ENCODE measurements at regions not wholly inside any gene's neighbourhood (a gene's known extent, or its start where the extent isn't known, plus 50 kb on each side); places are given as distances from the start of the nearest gene placed in this dataset.
A peak's percentile ranks its signal among the peaks of the same experiment; 100 is the strongest.

DNA sequence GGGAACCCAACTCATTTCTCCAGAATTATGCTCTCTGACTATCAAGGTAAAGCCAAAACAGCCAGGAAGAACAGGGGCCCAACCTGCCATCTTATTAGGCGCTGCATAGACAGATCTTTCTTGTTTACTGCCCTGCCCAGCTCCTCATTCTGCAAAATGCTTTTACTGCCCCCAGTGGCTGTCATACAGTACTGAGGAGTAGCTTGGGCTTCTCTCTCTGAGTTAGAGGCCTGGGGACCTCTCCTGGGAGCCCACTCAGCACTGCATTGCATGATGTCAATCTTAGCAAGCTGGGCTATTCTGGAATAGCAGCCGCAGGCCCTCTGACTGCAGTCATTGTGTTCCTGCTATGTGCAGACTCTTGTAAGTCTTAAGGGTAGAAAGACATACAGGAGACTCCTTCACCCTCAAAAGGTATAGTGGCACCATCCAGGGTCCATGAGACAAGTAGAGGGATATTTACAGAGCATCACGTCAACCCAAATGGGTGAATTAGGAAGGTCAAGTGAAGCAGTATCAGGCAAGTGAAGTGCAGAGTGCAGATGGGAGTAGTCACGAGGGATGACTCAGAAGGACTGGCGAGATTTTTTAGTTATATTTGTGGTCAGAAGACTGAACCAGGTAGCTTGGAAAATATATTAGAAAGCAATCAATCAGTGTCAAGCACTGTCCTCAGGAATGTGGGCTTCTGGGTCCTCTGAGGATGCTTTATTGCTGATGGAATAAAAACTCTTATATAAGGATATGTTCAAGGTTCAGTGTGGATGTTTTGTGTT, 294.1 kb upstream of the SFRP2 start:
- Histone ChIP-seq H3K4me3 (ENCODE audit: low read length) (no peak overlapping the region), H3K27ac (ENCODE audit: low read depth, low read length) (no peak overlapping the region), H3K4me1 (ENCODE audit: control insufficient read depth, insufficient read depth, low read length) (no peaks in the 10 kb centered on the region), H3K27me3 (ENCODE audit: control insufficient read depth, insufficient read depth, low read length, poor library complexity, severe bottlenecking) (no peaks in the 10 kb centered on the region), H3K9ac (ENCODE audit: extremely low read depth, low read length, poor library complexity, severe bottlenecking) (no peak overlapping the region), H3K9me3 (ENCODE audit: control insufficient read depth, low read length) (no peaks in the 10 kb centered on the region), H3K36me3 (ENCODE audit: control insufficient read depth, insufficient read depth, low read length) (no peaks in the 10 kb centered on the region)
- peaks cover 4% of the 10 kb centered on the region for H3K4me1 Mint-ChIP-seq
- H3K27me3 Mint-ChIP-seq (ENCODE audit: insufficient read depth) = no peaks in the 10 kb centered on the region
- TF ChIP-seq, protein P1, sequence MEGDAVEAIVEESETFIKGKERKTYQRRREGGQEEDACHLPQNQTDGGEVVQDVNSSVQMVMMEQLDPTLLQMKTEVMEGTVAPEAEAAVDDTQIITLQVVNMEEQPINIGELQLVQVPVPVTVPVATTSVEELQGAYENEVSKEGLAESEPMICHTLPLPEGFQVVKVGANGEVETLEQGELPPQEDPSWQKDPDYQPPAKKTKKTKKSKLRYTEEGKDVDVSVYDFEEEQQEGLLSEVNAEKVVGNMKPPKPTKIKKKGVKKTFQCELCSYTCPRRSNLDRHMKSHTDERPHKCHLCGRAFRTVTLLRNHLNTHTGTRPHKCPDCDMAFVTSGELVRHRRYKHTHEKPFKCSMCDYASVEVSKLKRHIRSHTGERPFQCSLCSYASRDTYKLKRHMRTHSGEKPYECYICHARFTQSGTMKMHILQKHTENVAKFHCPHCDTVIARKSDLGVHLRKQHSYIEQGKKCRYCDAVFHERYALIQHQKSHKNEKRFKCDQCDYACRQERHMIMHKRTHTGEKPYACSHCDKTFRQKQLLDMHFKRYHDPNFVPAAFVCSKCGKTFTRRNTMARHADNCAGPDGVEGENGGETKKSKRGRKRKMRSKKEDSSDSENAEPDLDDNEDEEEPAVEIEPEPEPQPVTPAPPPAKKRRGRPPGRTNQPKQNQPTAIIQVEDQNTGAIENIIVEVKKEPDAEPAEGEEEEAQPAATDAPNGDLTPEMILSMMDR (conservative IDR thresholded peaks at IDR 0.05) = peak; percentile 84
- no peaks in the 10 kb centered on the region for H3K9me3 Mint-ChIP-seq
- no peaks in the 10 kb centered on the region for H3K36me3 Mint-ChIP-seq (ENCODE audit: low read depth)
- DNase-seq = peak; percentile 85
- H3K4me3 Mint-ChIP-seq = no peak overlapping the region
- H3K27ac Mint-ChIP-seq = no peak overlapping the region
- 87 to 88% methylated on average over 3 to 5 of the region's 5 CpGs for WGBS, 2 experiments (ENCODE audit: insufficient coverage in 1 of 2, insufficient read length in 1 of 2)

DNA sequence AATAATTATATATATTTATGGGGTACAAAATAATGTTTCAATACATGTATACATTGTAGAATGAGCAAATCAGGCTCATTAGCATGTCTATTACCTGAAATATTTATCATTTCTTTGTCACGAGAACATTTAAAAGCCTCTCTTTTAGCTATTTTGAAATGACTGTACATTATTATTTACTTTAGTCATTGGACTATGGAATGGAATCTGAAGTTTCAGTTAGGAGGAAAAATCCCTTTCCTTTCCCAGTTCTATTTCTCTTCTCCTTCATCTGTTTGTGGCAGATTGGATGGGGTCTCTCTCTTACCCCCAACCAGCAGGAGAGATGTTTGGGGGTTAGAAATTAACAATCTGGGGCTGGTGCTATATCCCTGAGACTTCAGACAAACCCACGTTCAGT, 292.5 kb upstream of the SFRP2 start:
- Histone ChIP-seq H3K36me3 (ENCODE audit: control insufficient read depth, insufficient read depth, low read length) (no peaks in the 10 kb centered on the region), H3K4me3 (ENCODE audit: low read length) (no peak overlapping the region), H3K27ac (ENCODE audit: low read depth, low read length) (no peak overlapping the region), H3K9me3 (ENCODE audit: control insufficient read depth, low read length) (no peaks in the 10 kb centered on the region), H3K9ac (ENCODE audit: extremely low read depth, low read length, poor library complexity, severe bottlenecking) (no peak overlapping the region), H3K27me3 (ENCODE audit: control insufficient read depth, insufficient read depth, low read length, poor library complexity, severe bottlenecking) (no peaks in the 10 kb centered on the region), H3K4me1 (ENCODE audit: control insufficient read depth, insufficient read depth, low read length) (no peaks in the 10 kb centered on the region)
- Mint-ChIP-seq H3K36me3 (ENCODE audit: low read depth) (no peaks in the 10 kb centered on the region), H3K27me3 (ENCODE audit: insufficient read depth) (no peaks in the 10 kb centered on the region), H3K4me1 (peaks cover 4% of the 10 kb centered on the region), H3K4me3 (no peak overlapping the region), H3K27ac (no peak overlapping the region), H3K9me3 (no peaks in the 10 kb centered on the region)
- TF ChIP-seq, protein P1 (conservative IDR thresholded peaks at IDR 0.05) = no peak
- 89% methylated on average over 2 of the region's 2 CpGs; no CpG with 5 or more reads in 1 of the 2 experiments for WGBS, 2 experiments (ENCODE audit: insufficient coverage in 1 of 2, insufficient read length in 1 of 2)
- no peak for DNase-seq

DNA sequence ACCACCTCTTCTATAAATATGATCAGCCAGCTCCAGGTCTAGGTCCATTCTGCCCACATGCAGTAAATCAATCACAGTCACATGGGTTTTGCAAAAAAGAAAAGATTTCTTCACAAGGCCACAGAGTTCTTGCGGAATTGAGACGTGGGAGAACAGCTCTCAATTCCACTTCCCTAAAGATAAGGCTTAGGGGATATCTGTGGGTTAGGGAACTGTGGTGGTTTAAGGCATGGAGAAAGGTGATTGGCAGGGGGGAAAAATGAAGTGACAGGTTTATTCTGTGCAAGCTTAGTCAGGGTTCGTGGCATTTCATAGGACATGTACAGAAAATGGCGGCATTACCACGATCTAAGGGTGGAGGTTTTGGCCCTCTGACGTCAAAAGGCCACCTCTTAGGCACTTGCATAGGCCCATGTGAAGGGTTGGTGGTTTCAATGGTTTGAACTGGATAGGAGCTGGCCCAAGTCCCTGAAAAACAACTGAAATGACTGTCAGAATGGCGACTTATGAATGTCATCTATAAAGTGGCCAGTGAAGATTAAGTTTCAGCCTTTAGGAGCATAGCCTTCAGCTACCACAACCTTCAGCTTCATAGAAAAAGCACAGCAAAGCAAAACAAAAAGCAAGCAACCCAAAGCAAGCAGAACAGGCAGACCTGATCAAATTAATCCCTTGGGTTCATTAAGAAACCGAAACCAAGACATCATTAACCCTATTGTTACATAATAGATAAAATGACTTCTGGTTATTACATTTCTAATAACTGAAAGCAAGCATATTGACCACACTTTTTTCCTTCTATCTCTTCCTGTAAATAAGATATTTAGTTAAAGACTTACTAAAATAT, 289.8 kb upstream of the SFRP2 start:
- WGBS, 2 experiments (ENCODE audit: insufficient coverage in 1 of 2, insufficient read length in 1 of 2) = 90 to 100% methylated on average over 6 to 8 of the region's 8 CpGs
- Mint-ChIP-seq H3K27ac (no peak overlapping the region), H3K4me3 (no peak overlapping the region), H3K36me3 (ENCODE audit: low read depth) (no peaks in the 10 kb centered on the region), H3K4me1 (no peaks in the 10 kb centered on the region), H3K27me3 (ENCODE audit: insufficient read depth) (no peaks in the 10 kb centered on the region), H3K9me3 (no peaks in the 10 kb centered on the region)
- DNase-seq = no peak
- H3K36me3 ChIP-seq (ENCODE audit: control insufficient read depth, insufficient read depth, low read length) = no peaks in the 10 kb centered on the region
- H3K27ac ChIP-seq (ENCODE audit: low read depth, low read length) = no peak overlapping the region
- no peaks in the 10 kb centered on the region for H3K4me1 ChIP-seq (ENCODE audit: control insufficient read depth, insufficient read depth, low read length)
- no peak overlapping the region for H3K4me3 ChIP-seq (ENCODE audit: low read length)
- TF ChIP-seq, protein P1 (conservative IDR thresholded peaks at IDR 0.05) = no peak
- H3K27me3 ChIP-seq (ENCODE audit: control insufficient read depth, insufficient read depth, low read length, poor library complexity, severe bottlenecking) = no peaks in the 10 kb centered on the region
- no peak overlapping the region for H3K9ac ChIP-seq (ENCODE audit: extremely low read depth, low read length, poor library complexity, severe bottlenecking)
- H3K9me3 ChIP-seq (ENCODE audit: control insufficient read depth, low read length) = no peaks in the 10 kb centered on the region
